GM23338 (cell line): ENCODE measurements at regions not wholly inside any gene's neighbourhood (a gene's known extent, or its start where the extent isn't known, plus 50 kb on each side); places are given as distances from the start of the nearest gene placed in this dataset.
A peak's percentile ranks its signal among the peaks of the same experiment; 100 is the strongest.

Experiments
- ATAC-seq: fragments of 200-7000 bp; cut with Tn5 transposase; 3 replicates; pipeline ENCODE4 v1.9.1; 2020
- DNase-seq: peaks from one replicate; pipeline ENCODE4 v3.0.0-alpha.2; 2015; ENCODE audit warnings: low spot score
- H2AFZ ChIP-seq: fragments of 200-600 bp; sonication (generic); 2 replicates; pipeline ENCODE4 v1.8.0; 2016; ENCODE audit warnings: antibody characterized with exemption, mild to moderate bottlenecking, moderate library complexity
- H3F3A ChIP-seq: fragments of 200-600 bp; sonication (generic); replicated peaks from 2 replicates; pipeline ENCODE4 v1.8.0; 2017; ENCODE audit warnings: antibody characterized with exemption, mixed run types, low read depth
- H3K27ac ChIP-seq: fragments of 200-600 bp; sonication (generic); 2 replicates; pipeline ENCODE4 v1.6.1; 2016; ENCODE audit warnings: low read depth
- H3K27me3 ChIP-seq: fragments of 200-600 bp; sonication (generic); 2 replicates; pipeline ENCODE4 v1.8.0; 2016; ENCODE audit warnings: mild to moderate bottlenecking, mixed run types, moderate library complexity; ENCODE audit not compliant: insufficient read depth
- H3K36me3 ChIP-seq: fragments of 200-600 bp; sonication (generic); 2 replicates; pipeline ENCODE4 v1.8.0; 2016; ENCODE audit warnings: mild to moderate bottlenecking; ENCODE audit not compliant: insufficient read depth
- H3K4me1 ChIP-seq: fragments of 200-600 bp; sonication (generic); 2 replicates; pipeline ENCODE4 v1.8.0; 2016; ENCODE audit warnings: mild to moderate bottlenecking, moderate library complexity; ENCODE audit not compliant: insufficient read depth
- H3K4me2 ChIP-seq: fragments of 200-600 bp; sonication (generic); 2 replicates; pipeline ENCODE4 v1.7.1; 2017; ENCODE audit warnings: mixed run types
- H3K4me3 ChIP-seq: fragments of 200-600 bp; sonication (generic); 2 replicates; pipeline ENCODE4 v1.6.1; 2016; ENCODE audit warnings: mixed run types
- H3K79me2 ChIP-seq: fragments of 200-600 bp; sonication (generic); replicated peaks from 2 replicates; pipeline ENCODE4 v1.8.0; 2017; ENCODE audit warnings: mild to moderate bottlenecking; ENCODE audit not compliant: insufficient read depth
- H3K9me2 ChIP-seq: fragments of 200-600 bp; sonication (generic); 2 replicates; pipeline ENCODE4 v1.8.0; 2017; ENCODE audit not compliant: insufficient read depth
- H4K20me1 ChIP-seq: fragments of 200-600 bp; sonication (generic); replicated peaks from 2 replicates; pipeline ENCODE4 v1.8.0; 2017; ENCODE audit warnings: mild to moderate bottlenecking; ENCODE audit not compliant: insufficient read depth
- H3K27ac Mint-ChIP-seq: 2 replicates; pipeline ENCODE4 v1.8.0; 2020; ENCODE audit warnings: inconsistent platforms, mild to moderate bottlenecking, moderate library complexity, mixed read lengths
- H3K27me3 Mint-ChIP-seq: 3 replicates; pipeline ENCODE4 v1.8.0; 2022; ENCODE audit warnings: low read depth, mild to moderate bottlenecking, moderate library complexity, mixed read lengths, inconsistent platforms; ENCODE audit not compliant: insufficient read depth, poor library complexity
- H3K36me3 Mint-ChIP-seq: 3 replicates; pipeline ENCODE4 v1.8.0; 2021; ENCODE audit warnings: low read depth, mild to moderate bottlenecking, inconsistent platforms, moderate library complexity, mixed read lengths
- H3K4me1 Mint-ChIP-seq: 3 replicates; pipeline ENCODE4 v1.8.0; 2020; ENCODE audit warnings: mild to moderate bottlenecking, inconsistent platforms, mixed read lengths
- H3K4me3 Mint-ChIP-seq: 3 replicates; pipeline ENCODE4 v1.8.0; 2021; ENCODE audit warnings: moderate library complexity, mild to moderate bottlenecking, inconsistent platforms, mixed read lengths
- H3K9me3 Mint-ChIP-seq: 3 replicates; pipeline ENCODE4 v1.8.0; 2020; ENCODE audit warnings: moderate library complexity, mild to moderate bottlenecking, inconsistent platforms, mixed read lengths
- CREB1 ChIP-seq: fragments of 250-450 bp; sonication (Bioruptor Pico); IDR thresholded peaks from 2 replicates; pipeline ENCODE4 v1.5.0; 2020; ENCODE audit warnings: low read depth, mild to moderate bottlenecking, moderate library complexity
- ETS1 ChIP-seq: IDR thresholded peaks from 2 replicates; pipeline ENCODE4 v1.6.1; 2016; ENCODE audit warnings: antibody characterized with exemption
- EZH2phosphoT487 ChIP-seq: fragments of 200-600 bp; sonication (generic); IDR thresholded peaks from one replicate; pipeline ENCODE4 v1.8.1; 2018; ENCODE audit warnings: antibody characterized with exemption; ENCODE audit not compliant: unreplicated experiment
- JUNB ChIP-seq: IDR thresholded peaks from one replicate; pipeline ENCODE4 v1.6.1; 2016; ENCODE audit warnings: antibody characterized with exemption; ENCODE audit not compliant: unreplicated experiment
- ZNF114 ChIP-seq: fragments of 250-450 bp; sonication (Bioruptor Pico); IDR thresholded peaks from 2 replicates; pipeline ENCODE4 v1.5.0; 2020; ENCODE audit warnings: mild to moderate bottlenecking, moderate library complexity
- ZNF331 ChIP-seq: fragments of 250-450 bp; sonication (Bioruptor Pico); IDR thresholded peaks from 2 replicates; pipeline ENCODE4 v1.5.0; 2020; ENCODE audit warnings: low read depth, mild to moderate bottlenecking, moderate library complexity
- ZNF462 ChIP-seq: fragments of 250-450 bp; sonication (Bioruptor Pico); IDR thresholded peaks from 2 replicates; pipeline ENCODE4 v1.5.0; 2020; ENCODE audit warnings: mild to moderate bottlenecking, moderate library complexity

GRCh38 chr1:195618287-195618686 is 990.0 kb downstream of the KCNT2 start:
- ATAC-seq (no peak), DNase-seq (no peak)
- Histone ChIP-seq H3K9me2 (no peaks in the 10 kb centered on the region), H3K27me3 (no peaks in the 10 kb centered on the region), H3K4me1 (peaks cover 4% of the 10 kb centered on the region; the same call in 1 of the 2 replicates), H3K79me2 (no peaks in the 10 kb centered on the region), H2AFZ (peak overlapping the region; percentile 9; the same call in 1 of the 2 replicates), H3K27ac (no peak overlapping the region), H3K36me3 (no peaks in the 10 kb centered on the region), H4K20me1 (no peaks in the 10 kb centered on the region), H3K4me2 (no peak overlapping the region), H3K4me3 (no peak overlapping the region), H3F3A (no peaks in the 10 kb centered on the region)
- Mint-ChIP-seq H3K4me1 (no peaks in the 10 kb centered on the region), H3K9me3 (peaks cover 7% of the 10 kb centered on the region; the same call in 2 of the 3 replicates), H3K36me3 (no peaks in the 10 kb centered on the region; the same call in 2 of the 3 replicates), H3K27me3 (no peaks in the 10 kb centered on the region), H3K4me3 (no peak overlapping the region), H3K27ac (no peak overlapping the region)
- no peak for TF ChIP-seq ETS1
- no peak for TF ChIP-seq ZNF331 (CRISPR knock-in tag)
- no peak for TF ChIP-seq CREB1 (CRISPR knock-in tag)

- TF ChIP-seq ETS1 (no peak), ZNF462 (no peak), JUNB (no peak), EZH2phosphoT487 (no peak), CREB1 (CRISPR knock-in tag) (no peak), ZNF114 (no peak)
- H3K4me1 ChIP-seq = peaks cover 4% of the 10 kb centered on the region; the same call in 1 of the 2 replicates
- no peaks in the 10 kb centered on the region for H3K27me3 ChIP-seq
- peak; percentile 5 for DNase-seq
- H4K20me1 ChIP-seq = no peaks in the 10 kb centered on the region
- no peaks in the 10 kb centered on the region for H3K36me3 ChIP-seq
- Mint-ChIP-seq H3K4me3 (no peak overlapping the region), H3K36me3 (no peaks in the 10 kb centered on the region), H3K27me3 (no peaks in the 10 kb centered on the region), H3K27ac (no peak overlapping the region), H3K4me1 (no peaks in the 10 kb centered on the region), H3K9me3 (peaks cover 7% of the 10 kb centered on the region; the same call in 2 of the 3 replicates)
- no peaks in the 10 kb centered on the region for H3F3A ChIP-seq
- H2AFZ ChIP-seq = no peak overlapping the region
- no peaks in the 10 kb centered on the region for H3K79me2 ChIP-seq
- H3K27ac ChIP-seq = no peak overlapping the region
- no peak overlapping the region for H3K4me3 ChIP-seq
- no peak for ATAC-seq
- no peaks in the 10 kb centered on the region for H3K9me2 ChIP-seq
- no peak overlapping the region for H3K4me2 ChIP-seq
Observed at GRCh38 chr1:195617106-195617505, 991.1 kb downstream of the KCNT2 start.
